ENCODE measurements at regions not wholly inside any gene's neighbourhood (a gene's known extent, or its start where the extent isn't known, plus 50 kb on each side); places are given as distances from the start of the nearest gene placed in this dataset.

DNA sequence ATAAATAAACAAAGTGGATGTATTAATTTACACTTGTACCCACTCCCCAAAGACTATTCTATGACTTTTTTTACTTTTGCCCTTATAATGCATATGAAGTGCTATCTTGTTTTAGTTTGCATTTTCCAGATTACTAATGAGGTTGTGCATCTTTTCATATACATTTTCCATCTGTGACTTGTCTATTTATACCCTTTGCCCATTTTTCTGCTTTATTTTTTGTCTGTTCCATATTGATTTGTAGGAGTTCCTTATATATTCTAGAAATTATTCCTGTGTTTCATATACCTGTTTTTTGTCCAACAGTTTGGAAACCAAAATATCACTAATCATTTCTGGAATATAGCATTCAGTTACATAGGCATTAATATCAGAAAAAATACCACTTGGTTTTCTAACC lies 54.0 kb upstream of the SLC30A5 start:
- TF ChIP-seq, protein P1, sequence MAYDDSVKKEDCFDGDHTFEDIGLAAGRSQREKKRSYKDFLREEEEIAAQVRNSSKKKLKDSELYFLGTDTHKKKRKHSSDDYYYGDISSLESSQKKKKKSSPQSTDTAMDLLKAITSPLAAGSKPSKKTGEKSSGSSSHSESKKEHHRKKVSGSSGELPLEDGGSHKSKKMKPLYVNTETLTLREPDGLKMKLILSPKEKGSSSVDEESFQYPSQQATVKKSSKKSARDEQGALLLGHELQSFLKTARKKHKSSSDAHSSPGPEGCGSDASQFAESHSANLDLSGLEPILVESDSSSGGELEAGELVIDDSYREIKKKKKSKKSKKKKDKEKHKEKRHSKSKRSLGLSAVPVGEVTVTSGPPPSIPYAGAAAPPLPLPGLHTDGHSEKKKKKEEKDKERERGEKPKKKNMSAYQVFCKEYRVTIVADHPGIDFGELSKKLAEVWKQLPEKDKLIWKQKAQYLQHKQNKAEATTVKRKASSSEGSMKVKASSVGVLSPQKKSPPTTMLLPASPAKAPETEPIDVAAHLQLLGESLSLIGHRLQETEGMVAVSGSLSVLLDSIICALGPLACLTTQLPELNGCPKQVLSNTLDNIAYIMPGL (CRISPR knock-in tag; IDR thresholded peaks at IDR 0.05; ENCODE audit: borderline replicate concordance in 1 of 2, low read depth in 1 of 2) = no peak
- TF ChIP-seq ZZZ3 (CRISPR knock-in tag; IDR thresholded peaks at IDR 0.05; ENCODE audit: borderline replicate concordance) = no peak
- TF ChIP-seq, protein P2, sequence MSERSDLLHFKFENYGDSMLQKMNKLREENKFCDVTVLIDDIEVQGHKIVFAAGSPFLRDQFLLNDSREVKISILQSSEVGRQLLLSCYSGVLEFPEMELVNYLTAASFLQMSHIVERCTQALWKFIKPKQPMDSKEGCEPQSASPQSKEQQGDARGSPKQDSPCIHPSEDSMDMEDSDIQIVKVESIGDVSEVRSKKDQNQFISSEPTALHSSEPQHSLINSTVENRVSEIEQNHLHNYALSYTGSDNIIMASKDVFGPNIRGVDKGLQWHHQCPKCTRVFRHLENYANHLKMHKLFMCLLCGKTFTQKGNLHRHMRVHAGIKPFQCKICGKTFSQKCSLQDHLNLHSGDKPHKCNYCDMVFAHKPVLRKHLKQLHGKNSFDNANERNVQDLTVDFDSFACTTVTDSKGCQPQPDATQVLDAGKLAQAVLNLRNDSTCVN (CRISPR knock-in tag; IDR thresholded peaks at IDR 0.05; ENCODE audit: borderline replicate concordance) = no peak
- no peak for TF ChIP-seq MYC (CRISPR knock-in tag; IDR thresholded peaks at IDR 0.05; ENCODE audit: borderline replicate concordance)
- TF ChIP-seq CREB1 (IDR thresholded peaks at IDR 0.05) = no peak
- TF ChIP-seq CREB1 (CRISPR knock-in tag; IDR thresholded peaks at IDR 0.05) = no peak
- TF ChIP-seq, protein P3, sequence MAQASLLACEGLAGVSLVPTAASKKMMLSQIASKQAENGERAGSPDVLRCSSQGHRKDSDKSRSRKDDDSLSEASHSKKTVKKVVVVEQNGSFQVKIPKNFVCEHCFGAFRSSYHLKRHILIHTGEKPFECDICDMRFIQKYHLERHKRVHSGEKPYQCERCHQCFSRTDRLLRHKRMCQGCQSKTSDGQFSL (CRISPR knock-in tag; IDR thresholded peaks at IDR 0.05) = no peak
- TF ChIP-seq, protein P4, sequence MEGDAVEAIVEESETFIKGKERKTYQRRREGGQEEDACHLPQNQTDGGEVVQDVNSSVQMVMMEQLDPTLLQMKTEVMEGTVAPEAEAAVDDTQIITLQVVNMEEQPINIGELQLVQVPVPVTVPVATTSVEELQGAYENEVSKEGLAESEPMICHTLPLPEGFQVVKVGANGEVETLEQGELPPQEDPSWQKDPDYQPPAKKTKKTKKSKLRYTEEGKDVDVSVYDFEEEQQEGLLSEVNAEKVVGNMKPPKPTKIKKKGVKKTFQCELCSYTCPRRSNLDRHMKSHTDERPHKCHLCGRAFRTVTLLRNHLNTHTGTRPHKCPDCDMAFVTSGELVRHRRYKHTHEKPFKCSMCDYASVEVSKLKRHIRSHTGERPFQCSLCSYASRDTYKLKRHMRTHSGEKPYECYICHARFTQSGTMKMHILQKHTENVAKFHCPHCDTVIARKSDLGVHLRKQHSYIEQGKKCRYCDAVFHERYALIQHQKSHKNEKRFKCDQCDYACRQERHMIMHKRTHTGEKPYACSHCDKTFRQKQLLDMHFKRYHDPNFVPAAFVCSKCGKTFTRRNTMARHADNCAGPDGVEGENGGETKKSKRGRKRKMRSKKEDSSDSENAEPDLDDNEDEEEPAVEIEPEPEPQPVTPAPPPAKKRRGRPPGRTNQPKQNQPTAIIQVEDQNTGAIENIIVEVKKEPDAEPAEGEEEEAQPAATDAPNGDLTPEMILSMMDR (CRISPR knock-in tag; IDR thresholded peaks at IDR 0.05) = no peak
- no peak for TF ChIP-seq RBM22 (optimal IDR thresholded peaks at IDR 0.05; ENCODE audit: low read length)
- no peak for TF ChIP-seq CCAR2 (optimal IDR thresholded peaks at IDR 0.05; ENCODE audit: low read depth, low read length)

All from HepG2 (cell line).